HCT116 (cell line): ENCODE measurements at regions not wholly inside any gene's neighbourhood (a gene's known extent, or its start where the extent isn't known, plus 50 kb on each side); places are given as distances from the start of the nearest gene placed in this dataset.
"Not testable (repeated sequence)": the region's sequence is repeated elsewhere in the genome, so short reads cannot be mapped to it uniquely, and the experiment has no call there.

ENCODE experiments used
- ATAC-seq: fragments of 200-7000 bp; cut with Tn5 transposase; 2 replicates; pipeline ENCODE4 v1.9.1; 2020; ENCODE audit warnings: mild to moderate bottlenecking, moderate library complexity
- BruUV-seq: library from RNA; stranded (reverse); fragments of 400-500 nt; replicated peaks from 2 replicates; lab custom pipeline; 2021; lab: Mats Ljungman, UMichigan
- CTCF ChIA-PET: fragments of 300-600 bp; sonication (Branson Sonifier 250); formaldehyde crosslinking; loops from one replicate; lab custom pipeline; 2021; ENCODE audit warnings: antibody characterized with exemption; lab: Charles Lee
- POLR2A ChIA-PET: fragments of 300-600, 350-600 bp; sonication (Branson Sonifier 250); formaldehyde crosslinking; loops from one replicate; lab custom pipeline; 2021; ENCODE audit warnings: antibody characterized with exemption; lab: Charles Lee
- RAD21 ChIA-PET, 2 experiments: fragments of 300-600 bp; sonication (Branson Sonifier 250); formaldehyde crosslinking; loops; one replicate each; lab custom pipeline; 2023; ENCODE audit warnings: low total read pairs in 2 of 2; ENCODE audit not compliant: uncharacterized antibody in 2 of 2, unreplicated experiment in 2 of 2, low non-redundant PET in 1 of 2; lab: Charles Lee
- DNase-seq: peaks from one replicate; pipeline ENCODE4 v3.0.0-alpha.2; 2010; ENCODE audit warnings: low read depth, low spot score
- H2AFZ ChIP-seq: fragments of 200-600 bp; shearing (Covaris generic), sonication (generic); 2 replicates; pipeline ENCODE4 v1.6.1; 2017; ENCODE audit warnings: low read depth, mixed run types, mixed read lengths, antibody characterized with exemption, low read length; ENCODE audit not compliant: poor library complexity, severe bottlenecking
- H3K27ac ChIP-seq: 2 replicates; pipeline ENCODE4 v1.5.1; 2012; ENCODE audit warnings: low read depth, low read length
- H3K27me3 ChIP-seq: fragments of 200-600 bp; sonication (generic); 2 replicates; pipeline ENCODE4 v1.6.1; 2016; ENCODE audit warnings: mixed run types, low read length, mixed read lengths; ENCODE audit not compliant: insufficient read depth
- H3K36me3 ChIP-seq, 2 experiments: fragments of 200-500 bp in 1 of 2; fragments of 200-600 bp in 1 of 2; sonication (Bioruptor generic) in 1 of 2; sonication (generic) in 1 of 2; 2 replicates each; pipeline versions ENCODE4 v1.5.1 to v1.6.1; 2014 to 2016; ENCODE audit warnings: low read length in 2 of 2, inconsistent platforms in 1 of 2, mixed read lengths in 1 of 2, mixed run types in 1 of 2; ENCODE audit not compliant: insufficient read depth in 2 of 2, control insufficient read depth in 1 of 2
- H3K4me1 ChIP-seq, 2 experiments: fragments of 200-600 bp in 1 of 2; sonication (generic) in 1 of 2; 2 replicates each; pipeline versions ENCODE4 v1.5.1 to v1.6.1; 2012 to 2017; ENCODE audit warnings: low read length in 2 of 2, inconsistent platforms in 1 of 2, mild to moderate bottlenecking in 1 of 2, mixed read lengths in 1 of 2, mixed run types in 1 of 2, moderate library complexity in 1 of 2; ENCODE audit not compliant: insufficient read depth in 2 of 2, control insufficient read depth in 1 of 2
- H3K4me2 ChIP-seq: fragments of 200-600 bp; sonication (generic); 2 replicates; pipeline ENCODE4 v1.6.1; 2017; ENCODE audit warnings: mixed run types, low read length, mixed read lengths
- H3K4me3 ChIP-seq, 2 experiments: fragments of 200-600 bp in 1 of 2; sonication (generic) in 1 of 2; replicated peaks in 1 of 2; 2 replicates each; pipeline ENCODE4 v1.5.1; 2011 to 2016; ENCODE audit warnings: low read length in 2 of 2, control low read depth in 1 of 2, low read depth in 1 of 2, mild to moderate bottlenecking in 1 of 2, mixed read lengths in 1 of 2, mixed run types in 1 of 2
- H3K79me2 ChIP-seq: fragments of 200-600 bp; sonication (generic); 2 replicates; pipeline ENCODE4 v1.6.1; 2017; ENCODE audit warnings: mild to moderate bottlenecking, mixed run types, low read length, moderate library complexity, mixed read lengths; ENCODE audit not compliant: insufficient read depth
- H3K9ac ChIP-seq: fragments of 200-600 bp; sonication (generic); 2 replicates; pipeline ENCODE4 v1.6.1; 2016; ENCODE audit warnings: low read length, mixed read lengths
- H3K9me2 ChIP-seq: fragments of 200-600 bp; sonication (generic), shearing (Covaris generic); 2 replicates; pipeline ENCODE4 v1.6.1; 2017; ENCODE audit warnings: mixed run types, mild to moderate bottlenecking, moderate library complexity; ENCODE audit not compliant: insufficient read depth
- H3K9me3 ChIP-seq, 2 experiments: fragments of 200-500 bp in 1 of 2; fragments of 200-600 bp in 1 of 2; sonication (Bioruptor generic) in 1 of 2; sonication (generic) in 1 of 2; 2 replicates each; pipeline ENCODE4 v1.6.1; 2014 to 2017; ENCODE audit warnings: low read length in 2 of 2, mixed read lengths in 2 of 2, inconsistent platforms in 1 of 2, low read depth in 1 of 2, mild to moderate bottlenecking in 1 of 2, mixed run types in 1 of 2, moderate library complexity in 1 of 2; ENCODE audit not compliant: control insufficient read depth in 1 of 2, insufficient read depth in 1 of 2
- H4K20me1 ChIP-seq: fragments of 200-600 bp; sonication (generic), shearing (Covaris generic); 2 replicates; pipeline ENCODE4 v1.6.1; 2017; ENCODE audit warnings: mixed run types, mild to moderate bottlenecking, moderate library complexity; ENCODE audit not compliant: insufficient read depth
- intact Hi-C: fragments of 100-400 bp; cut with micrococcal nuclease; formaldehyde crosslinking; loops from 2 replicates; pipeline ENCODE4 v1.10.0; 2022

- H3K9me2 ChIP-seq, H3K36me3 ChIP-seq, H3K27ac ChIP-seq, H3K4me3 ChIP-seq, H3K9ac ChIP-seq, H3K9me3 ChIP-seq, DNase-seq, ATAC-seq, BruUV-seq, H4K20me1 ChIP-seq, POLR2A ChIA-PET, H3K79me2 ChIP-seq, H3K4me1 ChIP-seq, intact Hi-C loops, H3K4me2 ChIP-seq, CTCF ChIA-PET, RAD21 ChIA-PET, H2AFZ ChIP-seq, H3K27me3 ChIP-seq: not testable (repeated sequence)
Measured at GRCh38 chr2:31632201-31632600, 51.5 kb upstream of the SRD5A2 start.
